ENCODE measurements at regions not wholly inside any gene's neighbourhood (a gene's known extent, or its start where the extent isn't known, plus 50 kb on each side); places are given as distances from the start of the nearest gene placed in this dataset.

DNA sequence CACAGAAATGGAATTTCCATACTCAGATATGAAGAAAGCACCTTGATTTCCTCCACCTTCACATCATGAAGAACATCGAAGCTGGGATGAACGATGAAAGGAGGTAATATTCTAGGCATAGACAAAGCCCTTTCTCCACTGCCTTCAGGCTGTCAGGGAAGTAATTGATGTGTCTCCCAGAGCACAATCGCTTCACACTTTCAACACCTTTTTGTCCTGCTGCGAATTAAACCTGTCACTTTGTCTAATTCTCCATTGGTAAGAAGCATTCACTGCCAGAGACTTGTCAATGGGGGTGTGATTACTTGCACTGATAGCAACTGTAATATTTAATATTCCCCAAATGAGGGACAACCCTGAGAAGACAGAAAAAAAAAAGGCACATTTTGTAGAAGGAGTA lies 260.1 kb downstream of the ETS1 start:
- Mint-ChIP-seq H3K4me1 (no peaks in the 10 kb centered on the region), H3K27me3 (ENCODE audit: insufficient read depth, low read depth, poor library complexity) (peaks cover 3% of the 10 kb centered on the region), H3K27ac (no peak overlapping the region), H3K4me3 (no peak overlapping the region), H3K36me3 (ENCODE audit: low read depth) (no peaks in the 10 kb centered on the region), H3K9me3 (no peaks in the 10 kb centered on the region)
- Histone ChIP-seq H3K36me3 (ENCODE audit: insufficient read depth) (no peaks in the 10 kb centered on the region), H4K20me1 (replicated peaks; ENCODE audit: insufficient read depth) (no peaks in the 10 kb centered on the region), H3K79me2 (replicated peaks; ENCODE audit: insufficient read depth) (no peaks in the 10 kb centered on the region), H3F3A (replicated peaks; ENCODE audit: low read depth) (no peaks in the 10 kb centered on the region), H3K4me2 (no peak overlapping the region), H2AFZ (no peak overlapping the region), H3K4me1 (ENCODE audit: insufficient read depth) (no peaks in the 10 kb centered on the region), H3K4me3 (no peak overlapping the region), H3K27ac (ENCODE audit: low read depth) (no peak overlapping the region), H3K27me3 (ENCODE audit: insufficient read depth) (no peaks in the 10 kb centered on the region), H3K9me2 (ENCODE audit: insufficient read depth) (no peaks in the 10 kb centered on the region)
- DNase-seq (ENCODE audit: low spot score) (no peak), ATAC-seq (no peak)
- no peak for TF ChIP-seq POLR2AphosphoS5 (IDR thresholded peaks at IDR 0.05; ENCODE audit: low read depth)
- TF ChIP-seq, protein P1, sequence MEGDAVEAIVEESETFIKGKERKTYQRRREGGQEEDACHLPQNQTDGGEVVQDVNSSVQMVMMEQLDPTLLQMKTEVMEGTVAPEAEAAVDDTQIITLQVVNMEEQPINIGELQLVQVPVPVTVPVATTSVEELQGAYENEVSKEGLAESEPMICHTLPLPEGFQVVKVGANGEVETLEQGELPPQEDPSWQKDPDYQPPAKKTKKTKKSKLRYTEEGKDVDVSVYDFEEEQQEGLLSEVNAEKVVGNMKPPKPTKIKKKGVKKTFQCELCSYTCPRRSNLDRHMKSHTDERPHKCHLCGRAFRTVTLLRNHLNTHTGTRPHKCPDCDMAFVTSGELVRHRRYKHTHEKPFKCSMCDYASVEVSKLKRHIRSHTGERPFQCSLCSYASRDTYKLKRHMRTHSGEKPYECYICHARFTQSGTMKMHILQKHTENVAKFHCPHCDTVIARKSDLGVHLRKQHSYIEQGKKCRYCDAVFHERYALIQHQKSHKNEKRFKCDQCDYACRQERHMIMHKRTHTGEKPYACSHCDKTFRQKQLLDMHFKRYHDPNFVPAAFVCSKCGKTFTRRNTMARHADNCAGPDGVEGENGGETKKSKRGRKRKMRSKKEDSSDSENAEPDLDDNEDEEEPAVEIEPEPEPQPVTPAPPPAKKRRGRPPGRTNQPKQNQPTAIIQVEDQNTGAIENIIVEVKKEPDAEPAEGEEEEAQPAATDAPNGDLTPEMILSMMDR (conservative IDR thresholded peaks at IDR 0.05; ENCODE audit: low read depth in 2 of 2) = no peak
- TF ChIP-seq, protein P2, sequence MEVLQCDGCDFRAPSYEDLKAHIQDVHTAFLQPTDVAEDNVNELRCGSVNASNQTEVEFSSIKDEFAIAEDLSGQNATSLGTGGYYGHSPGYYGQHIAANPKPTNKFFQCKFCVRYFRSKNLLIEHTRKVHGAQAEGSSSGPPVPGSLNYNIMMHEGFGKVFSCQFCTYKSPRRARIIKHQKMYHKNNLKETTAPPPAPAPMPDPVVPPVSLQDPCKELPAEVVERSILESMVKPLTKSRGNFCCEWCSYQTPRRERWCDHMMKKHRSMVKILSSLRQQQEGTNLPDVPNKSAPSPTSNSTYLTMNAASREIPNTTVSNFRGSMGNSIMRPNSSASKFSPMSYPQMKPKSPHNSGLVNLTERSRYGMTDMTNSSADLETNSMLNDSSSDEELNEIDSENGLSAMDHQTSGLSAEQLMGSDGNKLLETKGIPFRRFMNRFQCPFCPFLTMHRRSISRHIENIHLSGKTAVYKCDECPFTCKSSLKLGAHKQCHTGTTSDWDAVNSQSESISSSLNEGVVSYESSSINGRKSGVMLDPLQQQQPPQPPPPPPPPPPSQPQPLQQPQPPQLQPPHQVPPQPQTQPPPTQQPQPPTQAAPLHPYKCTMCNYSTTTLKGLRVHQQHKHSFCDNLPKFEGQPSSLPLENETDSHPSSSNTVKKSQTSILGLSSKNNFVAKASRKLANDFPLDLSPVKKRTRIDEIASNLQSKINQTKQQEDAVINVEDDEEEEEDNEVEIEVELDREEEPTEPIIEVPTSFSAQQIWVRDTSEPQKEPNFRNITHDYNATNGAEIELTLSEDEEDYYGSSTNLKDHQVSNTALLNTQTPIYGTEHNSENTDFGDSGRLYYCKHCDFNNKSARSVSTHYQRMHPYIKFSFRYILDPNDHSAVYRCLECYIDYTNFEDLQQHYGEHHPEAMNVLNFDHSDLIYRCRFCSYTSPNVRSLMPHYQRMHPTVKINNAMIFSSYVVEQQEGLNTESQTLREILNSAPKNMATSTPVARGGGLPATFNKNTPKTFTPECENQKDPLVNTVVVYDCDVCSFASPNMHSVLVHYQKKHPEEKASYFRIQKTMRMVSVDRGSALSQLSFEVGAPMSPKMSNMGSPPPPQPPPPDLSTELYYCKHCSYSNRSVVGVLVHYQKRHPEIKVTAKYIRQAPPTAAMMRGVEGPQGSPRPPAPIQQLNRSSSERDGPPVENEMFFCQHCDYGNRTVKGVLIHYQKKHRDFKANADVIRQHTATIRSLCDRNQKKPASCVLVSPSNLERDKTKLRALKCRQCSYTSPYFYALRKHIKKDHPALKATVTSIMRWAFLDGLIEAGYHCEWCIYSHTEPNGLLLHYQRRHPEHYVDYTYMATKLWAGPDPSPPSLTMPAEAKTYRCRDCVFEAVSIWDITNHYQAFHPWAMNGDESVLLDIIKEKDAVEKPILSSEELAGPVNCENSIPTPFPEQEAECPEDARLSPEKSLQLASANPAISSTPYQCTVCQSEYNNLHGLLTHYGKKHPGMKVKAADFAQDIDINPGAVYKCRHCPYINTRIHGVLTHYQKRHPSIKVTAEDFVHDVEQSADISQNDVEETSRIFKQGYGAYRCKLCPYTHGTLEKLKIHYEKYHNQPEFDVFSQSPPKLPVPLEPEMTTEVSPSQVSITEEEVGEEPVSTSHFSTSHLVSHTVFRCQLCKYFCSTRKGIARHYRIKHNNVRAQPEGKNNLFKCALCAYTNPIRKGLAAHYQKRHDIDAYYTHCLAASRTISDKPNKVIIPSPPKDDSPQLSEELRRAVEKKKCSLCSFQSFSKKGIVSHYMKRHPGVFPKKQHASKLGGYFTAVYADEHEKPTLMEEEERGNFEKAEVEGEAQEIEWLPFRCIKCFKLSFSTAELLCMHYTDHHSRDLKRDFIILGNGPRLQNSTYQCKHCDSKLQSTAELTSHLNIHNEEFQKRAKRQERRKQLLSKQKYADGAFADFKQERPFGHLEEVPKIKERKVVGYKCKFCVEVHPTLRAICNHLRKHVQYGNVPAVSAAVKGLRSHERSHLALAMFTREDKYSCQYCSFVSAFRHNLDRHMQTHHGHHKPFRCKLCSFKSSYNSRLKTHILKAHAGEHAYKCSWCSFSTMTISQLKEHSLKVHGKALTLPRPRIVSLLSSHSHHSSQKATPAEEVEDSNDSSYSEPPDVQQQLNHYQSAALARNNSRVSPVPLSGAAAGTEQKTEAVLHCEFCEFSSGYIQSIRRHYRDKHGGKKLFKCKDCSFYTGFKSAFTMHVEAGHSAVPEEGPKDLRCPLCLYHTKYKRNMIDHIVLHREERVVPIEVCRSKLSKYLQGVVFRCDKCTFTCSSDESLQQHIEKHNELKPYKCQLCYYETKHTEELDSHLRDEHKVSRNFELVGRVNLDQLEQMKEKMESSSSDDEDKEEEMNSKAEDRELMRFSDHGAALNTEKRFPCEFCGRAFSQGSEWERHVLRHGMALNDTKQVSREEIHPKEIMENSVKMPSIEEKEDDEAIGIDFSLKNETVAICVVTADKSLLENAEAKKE (CRISPR knock-in tag; IDR thresholded peaks at IDR 0.05) = no peak
- TF ChIP-seq EZH2 (IDR thresholded peaks at IDR 0.05; ENCODE audit: low read depth, unreplicated experiment) = no peak
- TF ChIP-seq STAT1 (IDR thresholded peaks at IDR 0.05; ENCODE audit: unreplicated experiment) = no peak
- TF ChIP-seq EZH2phosphoT487 (IDR thresholded peaks at IDR 0.05; ENCODE audit: unreplicated experiment) = no peak
- TF ChIP-seq CREB1 (CRISPR knock-in tag; IDR thresholded peaks at IDR 0.05; ENCODE audit: low read depth) = no peak
- TF ChIP-seq ZNF331 (CRISPR knock-in tag; IDR thresholded peaks at IDR 0.05; ENCODE audit: low read depth) = no peak
- TF ChIP-seq JUNB (IDR thresholded peaks at IDR 0.05; ENCODE audit: unreplicated experiment) = no peak
- TF ChIP-seq NANOG (IDR thresholded peaks at IDR 0.05; ENCODE audit: borderline replicate concordance) = no peak
- no peak for TF ChIP-seq REST (IDR thresholded peaks at IDR 0.05; ENCODE audit: unreplicated experiment)
- TF ChIP-seq, protein P3, sequence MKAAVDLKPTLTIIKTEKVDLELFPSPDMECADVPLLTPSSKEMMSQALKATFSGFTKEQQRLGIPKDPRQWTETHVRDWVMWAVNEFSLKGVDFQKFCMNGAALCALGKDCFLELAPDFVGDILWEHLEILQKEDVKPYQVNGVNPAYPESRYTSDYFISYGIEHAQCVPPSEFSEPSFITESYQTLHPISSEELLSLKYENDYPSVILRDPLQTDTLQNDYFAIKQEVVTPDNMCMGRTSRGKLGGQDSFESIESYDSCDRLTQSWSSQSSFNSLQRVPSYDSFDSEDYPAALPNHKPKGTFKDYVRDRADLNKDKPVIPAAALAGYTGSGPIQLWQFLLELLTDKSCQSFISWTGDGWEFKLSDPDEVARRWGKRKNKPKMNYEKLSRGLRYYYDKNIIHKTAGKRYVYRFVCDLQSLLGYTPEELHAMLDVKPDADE (IDR thresholded peaks at IDR 0.05) = no peak
- TF ChIP-seq ZNF114 (CRISPR knock-in tag; IDR thresholded peaks at IDR 0.05) = no peak

Data from GM23338 (cell line).